DND-41 (cell line): ENCODE measurements at regions not wholly inside any gene's neighbourhood (a gene's known extent, or its start where the extent isn't known, plus 50 kb on each side); places are given as distances from the start of the nearest gene placed in this dataset.

Experiments
- ATAC-seq: fragments of 200-7000 bp; cut with Tn5 transposase; 3 replicates; pipeline ENCODE4 v1.9.1; 2021; ENCODE audit warnings: low read depth; ENCODE audit not compliant: insufficient read depth
- DNase-seq: peaks from one replicate; pipeline ENCODE4 v3.0.0-alpha.2; 2020
- H2AFZ ChIP-seq: 2 replicates; pipeline ENCODE4 v1.6.0; 2012; ENCODE audit warnings: low read depth, low read length
- H3K27ac ChIP-seq: 2 replicates; pipeline ENCODE4 v1.5.1; 2012; ENCODE audit warnings: low read length, inconsistent platforms
- H3K27me3 ChIP-seq: fragments of 200-600 bp; sonication (generic); 2 replicates; pipeline ENCODE4 v1.6.0; 2012; ENCODE audit warnings: low read length, mild to moderate bottlenecking, inconsistent platforms; ENCODE audit not compliant: insufficient read depth, poor library complexity
- H3K36me3 ChIP-seq: 2 replicates; pipeline ENCODE4 v1.5.1; 2012; ENCODE audit warnings: low read length, inconsistent platforms; ENCODE audit not compliant: insufficient read depth
- H3K4me1 ChIP-seq: 2 replicates; pipeline ENCODE4 v1.5.1; 2012; ENCODE audit warnings: mild to moderate bottlenecking, low read length; ENCODE audit not compliant: insufficient read depth
- H3K4me2 ChIP-seq: 2 replicates; pipeline ENCODE4 v1.6.0; 2012; ENCODE audit warnings: mild to moderate bottlenecking, moderate library complexity, low read length, inconsistent platforms; ENCODE audit not compliant: insufficient read depth
- H3K4me3 ChIP-seq, 2 experiments: fragments of 200-600 bp in 1 of 2; shearing (Covaris generic) in 1 of 2; 2 replicates each; pipeline ENCODE4 v1.5.1; 2012 to 2016; ENCODE audit warnings: inconsistent platforms in 2 of 2, low read length in 2 of 2, mild to moderate bottlenecking in 2 of 2, low read depth in 1 of 2, moderate library complexity in 1 of 2
- H3K79me2 ChIP-seq: 2 replicates; pipeline ENCODE4 v1.6.0; 2012; ENCODE audit warnings: low read length, inconsistent platforms; ENCODE audit not compliant: insufficient read depth
- H3K9ac ChIP-seq: 2 replicates; pipeline ENCODE4 v1.6.0; 2012; ENCODE audit warnings: low read depth, mild to moderate bottlenecking, inconsistent platforms, low read length, moderate library complexity
- H3K9me3 ChIP-seq: 2 replicates; pipeline ENCODE4 v1.5.1; 2012; ENCODE audit warnings: low read length, moderate library complexity, mild to moderate bottlenecking, inconsistent platforms; ENCODE audit not compliant: insufficient read depth, severe bottlenecking
- H4K20me1 ChIP-seq: 2 replicates; pipeline ENCODE4 v1.6.0; 2012; ENCODE audit warnings: low read length; ENCODE audit not compliant: insufficient read depth
- EZH2 ChIP-seq: IDR thresholded peaks from 3 replicates; pipeline ENCODE4 v1.6.1; 2012; ENCODE audit warnings: borderline replicate concordance, low read depth, mild to moderate bottlenecking, moderate library complexity, low read length, inconsistent platforms; ENCODE audit not compliant: severe bottlenecking
- TF ChIP-seq, protein P1 (sequence below): IDR thresholded peaks from 2 replicates; pipeline ENCODE4 v1.5.1; 2012; ENCODE audit warnings: borderline replicate concordance, low read length, moderate library complexity, mild to moderate bottlenecking; ENCODE audit not compliant: poor library complexity, severe bottlenecking; ENCODE audit errors: extremely low read depth

DNA sequence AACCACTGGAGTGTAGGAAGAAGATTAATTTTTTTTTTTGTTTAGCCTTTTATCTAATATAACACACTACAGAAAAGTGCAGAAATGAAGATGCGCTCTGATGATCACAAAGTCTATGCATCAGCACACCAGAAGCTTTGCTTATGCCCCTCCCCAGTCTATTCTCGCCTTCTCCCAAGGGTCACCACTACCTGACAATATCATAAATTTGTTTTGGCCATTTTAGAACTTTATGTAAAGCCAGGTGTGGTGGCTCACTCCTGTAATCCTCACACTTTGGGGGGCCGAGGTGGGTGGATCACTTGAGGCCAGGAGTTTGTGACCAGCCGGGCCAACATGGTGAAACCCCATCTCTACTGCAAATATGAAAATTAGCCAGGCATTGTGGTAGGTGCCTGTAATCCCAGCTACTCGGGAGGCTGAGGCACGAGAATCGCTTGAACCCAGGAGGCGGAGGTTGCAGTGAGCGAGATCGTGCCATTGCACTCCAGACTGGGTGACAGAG, 231.3 kb downstream of the FOXD2 start:
- H3K36me3 ChIP-seq: no peaks in the 10 kb centered on the region
- H3K4me3 ChIP-seq: no peak overlapping the region
- H3K27ac ChIP-seq: no peak overlapping the region
- ATAC-seq: no peak
- H3K79me2 ChIP-seq: no peaks in the 10 kb centered on the region
- no peak for TF ChIP-seq EZH2
- TF ChIP-seq, protein P1, sequence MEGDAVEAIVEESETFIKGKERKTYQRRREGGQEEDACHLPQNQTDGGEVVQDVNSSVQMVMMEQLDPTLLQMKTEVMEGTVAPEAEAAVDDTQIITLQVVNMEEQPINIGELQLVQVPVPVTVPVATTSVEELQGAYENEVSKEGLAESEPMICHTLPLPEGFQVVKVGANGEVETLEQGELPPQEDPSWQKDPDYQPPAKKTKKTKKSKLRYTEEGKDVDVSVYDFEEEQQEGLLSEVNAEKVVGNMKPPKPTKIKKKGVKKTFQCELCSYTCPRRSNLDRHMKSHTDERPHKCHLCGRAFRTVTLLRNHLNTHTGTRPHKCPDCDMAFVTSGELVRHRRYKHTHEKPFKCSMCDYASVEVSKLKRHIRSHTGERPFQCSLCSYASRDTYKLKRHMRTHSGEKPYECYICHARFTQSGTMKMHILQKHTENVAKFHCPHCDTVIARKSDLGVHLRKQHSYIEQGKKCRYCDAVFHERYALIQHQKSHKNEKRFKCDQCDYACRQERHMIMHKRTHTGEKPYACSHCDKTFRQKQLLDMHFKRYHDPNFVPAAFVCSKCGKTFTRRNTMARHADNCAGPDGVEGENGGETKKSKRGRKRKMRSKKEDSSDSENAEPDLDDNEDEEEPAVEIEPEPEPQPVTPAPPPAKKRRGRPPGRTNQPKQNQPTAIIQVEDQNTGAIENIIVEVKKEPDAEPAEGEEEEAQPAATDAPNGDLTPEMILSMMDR: no peak
- no peak overlapping the region for H2AFZ ChIP-seq
- H3K4me1 ChIP-seq: no peaks in the 10 kb centered on the region
- H3K4me2 ChIP-seq: no peak overlapping the region
- H4K20me1 ChIP-seq: no peaks in the 10 kb centered on the region
- peaks cover 10% of the 10 kb centered on the region for H3K9me3 ChIP-seq
- no peaks in the 10 kb centered on the region for H3K27me3 ChIP-seq
- H3K9ac ChIP-seq: no peak overlapping the region
- DNase-seq: no peak

GRCh38 chr1:47672622-47673021, 234.8 kb downstream of the FOXD2 start:
- H3K4me1 ChIP-seq: no peaks in the 10 kb centered on the region
- no peaks in the 10 kb centered on the region for H3K27me3 ChIP-seq
- no peaks in the 10 kb centered on the region for H3K36me3 ChIP-seq
- peaks cover 10% of the 10 kb centered on the region for H3K9me3 ChIP-seq
- H4K20me1 ChIP-seq: no peaks in the 10 kb centered on the region
- H3K4me3 ChIP-seq: no peak overlapping the region
- no peak overlapping the region for H2AFZ ChIP-seq
- TF ChIP-seq, protein P1: no peak
- TF ChIP-seq EZH2: no peak
- no peak for DNase-seq
- no peak overlapping the region for H3K9ac ChIP-seq
- H3K27ac ChIP-seq: no peak overlapping the region
- H3K79me2 ChIP-seq: no peaks in the 10 kb centered on the region
- H3K4me2 ChIP-seq: no peak overlapping the region
- ATAC-seq: no peak

DNA sequence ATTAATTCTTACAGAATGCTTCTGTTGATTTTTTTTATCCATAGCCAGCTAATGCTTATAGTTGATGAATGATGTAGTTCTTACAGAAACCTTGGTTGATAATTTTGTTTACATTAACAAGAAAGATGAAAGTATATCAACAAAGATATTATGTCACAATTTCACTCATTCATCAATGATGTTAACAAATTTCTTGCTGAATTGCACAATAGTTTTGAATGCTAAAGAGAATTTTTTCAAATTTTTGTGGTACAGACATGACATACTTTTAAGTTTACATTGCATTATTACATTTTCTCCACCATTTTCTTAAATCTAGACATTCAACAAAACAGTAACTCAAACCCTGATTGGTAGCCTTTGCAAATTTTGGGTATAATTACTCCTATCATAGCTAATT, 236.3 kb downstream of the FOXD2 start:
- Histone ChIP-seq H2AFZ (no peak overlapping the region), H3K4me1 (no peaks in the 10 kb centered on the region), H3K9me3 (peaks cover 10% of the 10 kb centered on the region), H3K27ac (no peak overlapping the region), H3K27me3 (peaks cover 2% of the 10 kb centered on the region), H4K20me1 (no peaks in the 10 kb centered on the region), H3K36me3 (no peaks in the 10 kb centered on the region), H3K4me2 (no peak overlapping the region), H3K9ac (no peak overlapping the region), H3K4me3 (no peak overlapping the region), H3K79me2 (no peaks in the 10 kb centered on the region)
- no peak for TF ChIP-seq EZH2
- TF ChIP-seq, protein P1: no peak
- ATAC-seq (no peak), DNase-seq (no peak)

GRCh38 chr1:47675047-47675675, 237.3 kb downstream of the FOXD2 start:
- Histone ChIP-seq H2AFZ (no peak overlapping the region), H3K4me3 (no peak overlapping the region)

More at GRCh38 chr1:47675047-47675675, 237.3 kb downstream of the FOXD2 start:
- H3K79me2 ChIP-seq: no peaks in the 10 kb centered on the region
- no peak overlapping the region for H3K27ac ChIP-seq
- no peaks in the 10 kb centered on the region for H3K4me1 ChIP-seq
- H3K4me2 ChIP-seq: no peak overlapping the region
- no peak for TF ChIP-seq EZH2
- TF ChIP-seq, protein P1: no peak
- no peaks in the 10 kb centered on the region for H4K20me1 ChIP-seq
- H3K9me3 ChIP-seq: peaks cover 10% of the 10 kb centered on the region
- ATAC-seq: no peak
- H3K36me3 ChIP-seq: no peaks in the 10 kb centered on the region
- peaks cover 5% of the 10 kb centered on the region for H3K27me3 ChIP-seq
- no peak for DNase-seq
- no peak overlapping the region for H3K9ac ChIP-seq
